Activated T-cell treated with anti-CD3 and anti-CD28 coated beads, Interleukin-2, amount 50 U/mL, for 48 hours (primary cell): ENCODE measurements at regions not wholly inside any gene's neighbourhood (a gene's known extent, or its start where the extent isn't known, plus 50 kb on each side); places are given as distances from the start of the nearest gene placed in this dataset.
"Not testable (repeated sequence)": the region's sequence is repeated elsewhere in the genome, so short reads cannot be mapped to it uniquely, and the experiment has no call there.

Experiments
- DNase-seq, 2 experiments: peaks; one replicate each; pipeline ENCODE4 v3.0.0-alpha.2; 2020

- not testable (repeated sequence) for DNase-seq
Observed at GRCh38 chr3:185306286-185306685, 52.4 kb upstream of the EHHADH start.

DNA sequence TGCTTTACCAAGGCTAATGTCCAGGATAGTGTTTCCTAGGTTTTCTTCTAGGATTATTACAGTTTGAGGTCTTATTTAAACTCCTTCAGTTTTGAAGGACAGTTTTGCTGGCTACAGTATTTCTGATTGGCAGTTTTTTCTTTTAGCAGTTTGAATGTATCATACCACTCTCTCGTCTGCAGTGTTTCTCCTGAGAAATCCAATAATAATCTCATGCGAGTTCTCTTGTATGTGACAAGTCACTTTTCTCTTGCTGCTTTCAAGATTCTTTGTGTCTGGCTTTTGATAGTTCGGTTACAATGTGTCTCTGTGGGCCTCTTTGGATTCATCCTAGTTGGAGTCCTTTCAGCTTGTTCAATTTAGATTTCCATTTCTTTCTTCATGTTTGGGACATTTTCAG is 53.0 kb upstream of the EHHADH start:
- DNase-seq, result no peak

GRCh38 chr3:185308126-185308754 is 54.4 kb upstream of the EHHADH start:
- peak; percentile 62 to 65 for DNase-seq

DNA sequence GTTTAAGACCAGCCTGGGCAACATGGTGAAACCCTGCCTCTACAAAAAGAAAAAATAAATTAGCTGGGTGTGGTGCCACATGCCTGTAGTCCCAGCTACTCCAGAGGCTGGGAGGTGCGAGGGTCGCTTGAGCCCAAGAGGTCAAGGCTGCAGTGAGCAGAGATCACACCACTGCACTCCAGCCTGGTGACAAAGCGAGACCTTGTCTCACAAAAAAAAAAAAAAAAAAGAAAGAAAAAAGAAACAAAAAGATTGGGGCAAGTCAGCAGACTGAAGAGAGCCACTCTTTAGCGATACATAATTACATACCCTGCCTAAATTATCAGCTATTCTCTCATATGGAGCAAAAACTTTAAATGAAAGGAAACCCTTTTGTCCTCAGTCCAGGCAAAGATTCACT is 53.6 kb upstream of the MAP3K13 start:
- DNase-seq, result no peak

GRCh38 chr3:185309795-185310194 is 53.1 kb upstream of the MAP3K13 start:
- no peak for DNase-seq

DNA sequence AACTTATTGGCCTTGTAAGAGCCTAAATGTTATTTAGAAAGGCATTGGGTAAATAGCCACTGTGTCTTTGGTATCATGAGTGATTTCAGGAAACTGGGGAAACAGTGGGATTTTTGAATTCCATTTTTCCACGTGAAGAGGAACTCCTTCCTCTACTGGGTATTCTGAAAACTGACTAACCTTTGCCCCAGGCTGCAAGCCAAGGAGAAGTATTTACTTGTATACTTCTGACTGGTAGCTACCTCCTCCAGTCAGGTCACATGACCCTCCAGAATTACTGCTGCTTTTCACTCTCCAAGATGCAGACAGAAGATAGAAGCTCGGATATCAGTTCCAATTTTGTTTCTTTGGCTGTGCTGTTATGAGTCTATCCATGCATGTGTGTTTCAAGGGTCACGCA is 50.9 kb upstream of the MAP3K13 start:
- DNase-seq, result no peak
